OCI-LY7 (cell line): ENCODE measurements at regions not wholly inside any gene's neighbourhood (a gene's known extent, or its start where the extent isn't known, plus 50 kb on each side); places are given as distances from the start of the nearest gene placed in this dataset.

Experiments
- BruUV-seq: library from RNA; stranded (reverse); fragments of 400-500 nt; replicated peaks from 2 replicates; lab custom pipeline; 2021; lab: Mats Ljungman, UMichigan
- CTCF ChIA-PET: fragments of 300-600 bp; sonication (Branson Sonifier 250); formaldehyde crosslinking; loops from one replicate; lab custom pipeline; 2022; ENCODE audit warnings: antibody characterized with exemption; ENCODE audit not compliant: unreplicated experiment; lab: Charles Lee
- POLR2A ChIA-PET: fragments of 300-600 bp; sonication (Branson Sonifier 250); formaldehyde crosslinking; loops from one replicate; lab custom pipeline; 2022; ENCODE audit warnings: antibody characterized with exemption; lab: Charles Lee
- DNase-seq: peaks from one replicate; pipeline ENCODE4 v3.0.0-alpha.2; 2015; ENCODE audit warnings: low spot score
- H2AFZ ChIP-seq: fragments of 200-600 bp; sonication (generic), shearing (Covaris generic); 2 replicates; pipeline ENCODE4 v1.6.1; 2014; ENCODE audit warnings: mild to moderate bottlenecking, antibody characterized with exemption, low read length, moderate library complexity
- H3K27ac ChIP-seq: fragments of 200-600 bp; sonication (generic); 2 replicates; pipeline ENCODE4 v1.5.1; 2014; ENCODE audit warnings: mixed run types, low read depth, mild to moderate bottlenecking, moderate library complexity, low read length, inconsistent platforms; ENCODE audit not compliant: poor library complexity, severe bottlenecking
- H3K36me3 ChIP-seq: fragments of 200-600 bp; sonication (generic); 2 replicates; pipeline ENCODE4 v1.6.1; 2014; ENCODE audit warnings: mild to moderate bottlenecking, antibody characterized with exemption, low read length, moderate library complexity, mixed read lengths; ENCODE audit not compliant: insufficient read depth
- H3K4me1 ChIP-seq: fragments of 200-600 bp; sonication (generic); 2 replicates; pipeline ENCODE4 v1.5.1; 2014; ENCODE audit warnings: mild to moderate bottlenecking, low read length; ENCODE audit not compliant: insufficient read depth, poor library complexity, severe bottlenecking
- H3K4me2 ChIP-seq: fragments of 200-600 bp; sonication (generic); 2 replicates; pipeline ENCODE4 v1.6.1; 2014; ENCODE audit warnings: mild to moderate bottlenecking, low read length
- H3K4me3 ChIP-seq: fragments of 200-600 bp; sonication (generic); 2 replicates; pipeline ENCODE4 v1.5.1; 2014; ENCODE audit warnings: mild to moderate bottlenecking, low read depth, low read length; ENCODE audit not compliant: poor library complexity, severe bottlenecking
- H3K79me2 ChIP-seq: fragments of 200-600 bp; sonication (generic); 2 replicates; pipeline ENCODE4 v1.6.1; 2016; ENCODE audit warnings: low read depth, mild to moderate bottlenecking, low read length, moderate library complexity, mixed read lengths; ENCODE audit not compliant: insufficient read depth
- H3K9me2 ChIP-seq: fragments of 200-600 bp; sonication (generic); 2 replicates; pipeline ENCODE4 v1.6.1; 2016; ENCODE audit warnings: mild to moderate bottlenecking, low read length, mixed read lengths; ENCODE audit not compliant: insufficient read depth
- H3K9me3 ChIP-seq: fragments of 200-600 bp; sonication (generic); 2 replicates; pipeline ENCODE4 v1.6.1; 2014; ENCODE audit warnings: mild to moderate bottlenecking, mixed run types, low read length, mixed read lengths
- H4K20me1 ChIP-seq: fragments of 200-600 bp; sonication (generic); 2 replicates; pipeline ENCODE4 v1.6.1; 2014; ENCODE audit warnings: mild to moderate bottlenecking, antibody characterized with exemption, low read length, moderate library complexity, mixed read lengths; ENCODE audit not compliant: insufficient read depth
- CTCF ChIP-seq: fragments of 200-600 bp; sonication (generic); conservative IDR thresholded peaks from 2 replicates; pipeline ENCODE4 v1.5.1; 2014; ENCODE audit warnings: mild to moderate bottlenecking, antibody characterized with exemption, low read length, moderate library complexity, mixed read lengths
- EZH2phosphoT487 ChIP-seq: fragments of 200-600 bp; sonication (generic); IDR thresholded peaks from 2 replicates; pipeline ENCODE4 v1.6.1; 2018; ENCODE audit warnings: low read depth, borderline replicate concordance, mild to moderate bottlenecking, mixed run types, antibody characterized with exemption, low read length, moderate library complexity, mixed read lengths
- intact Hi-C: fragments of 100-400 bp; cut with micrococcal nuclease; formaldehyde crosslinking; loops from one replicate; pipeline ENCODE4 v1.10.0; 2022; ENCODE audit not compliant: unreplicated experiment

GRCh38 chr16:16867973-16868372 lies 489.0 kb downstream of the NPIPA7 start:
- Histone ChIP-seq H3K4me3 (no peak overlapping the region), H3K36me3 (no peaks in the 10 kb centered on the region), H3K9me3 (no peaks in the 10 kb centered on the region), H3K9me2 (no peaks in the 10 kb centered on the region), H4K20me1 (no peaks in the 10 kb centered on the region), H3K27ac (no peak overlapping the region), H3K4me2 (no peak overlapping the region), H3K79me2 (no peaks in the 10 kb centered on the region), H2AFZ (no peak overlapping the region), H3K4me1 (no peaks in the 10 kb centered on the region)
- ChIA-PET CTCF (no interaction called here), POLR2A (interaction anchor here (0.8 kb wide), 1 partner anchor 9 kb away, joined by 4 read pairs; no protein-coding TSS in a partner anchor)
- intact Hi-C loops, result loop anchor here (10.0 kb wide), 1 partner anchor 707 kb away; no protein-coding TSS in a partner anchor
- TF ChIP-seq EZH2phosphoT487 (no peak), CTCF (no peak)
- no TSS peak for BruUV-seq
- no peak for DNase-seq

- H3K79me2 ChIP-seq, result no peaks in the 10 kb centered on the region
- TF ChIP-seq EZH2phosphoT487, result no peak
- TF ChIP-seq CTCF, result no peak
- intact Hi-C loops, result loop anchor here (10.0 kb wide), 1 partner anchor 706 kb away; no protein-coding TSS in a partner anchor
- no peaks in the 10 kb centered on the region for H3K4me1 ChIP-seq
- BruUV-seq, result no TSS peak
- no peak for DNase-seq
- no peaks in the 10 kb centered on the region for H4K20me1 ChIP-seq
- H3K36me3 ChIP-seq, result no peaks in the 10 kb centered on the region
- H3K27ac ChIP-seq, result no peak overlapping the region
- H3K9me3 ChIP-seq, result no peaks in the 10 kb centered on the region
- H3K4me3 ChIP-seq, result no peak overlapping the region
- H3K9me2 ChIP-seq, result no peaks in the 10 kb centered on the region
- no peak overlapping the region for H2AFZ ChIP-seq
- no peak overlapping the region for H3K4me2 ChIP-seq
- ChIA-PET POLR2A (no interaction called here), CTCF (no interaction called here)
These were observed 489.8 kb downstream of the NPIPA7 start for GRCh38 chr16:16868727-16869126.

GRCh38 chr16:16869746-16870145 lies 490.8 kb downstream of the NPIPA7 start:
- H3K4me1 ChIP-seq, result no peaks in the 10 kb centered on the region
- TF ChIP-seq EZH2phosphoT487 (no peak), CTCF (no peak)
- H3K27ac ChIP-seq, result no peak overlapping the region
- no peaks in the 10 kb centered on the region for H3K79me2 ChIP-seq
- no TSS peak for BruUV-seq
- no peaks in the 10 kb centered on the region for H4K20me1 ChIP-seq
- no peak overlapping the region for H2AFZ ChIP-seq
- no peak overlapping the region for H3K4me2 ChIP-seq
- intact Hi-C loops, result loop anchor here (10.0 kb wide), 1 partner anchor 705 kb away; no protein-coding TSS in a partner anchor
- no peaks in the 10 kb centered on the region for H3K9me3 ChIP-seq
- ChIA-PET CTCF (no interaction called here), POLR2A (no interaction called here)
- no peak for DNase-seq
- H3K36me3 ChIP-seq, result no peaks in the 10 kb centered on the region
- H3K9me2 ChIP-seq, result no peaks in the 10 kb centered on the region
- no peak overlapping the region for H3K4me3 ChIP-seq
